Hepatocyte (in vitro differentiated cells): ENCODE measurements at regions not wholly inside any gene's neighbourhood (a gene's known extent, or its start where the extent isn't known, plus 50 kb on each side); places are given as distances from the start of the nearest gene placed in this dataset.

Source experiments
- CTCF ChIP-seq: fragments of 200-600 bp; sonication (generic); IDR thresholded peaks from 2 replicates; pipeline ENCODE4 v1.5.1; 2016; ENCODE audit warnings: antibody characterized with exemption, mild to moderate bottlenecking; ENCODE audit not compliant: poor library complexity
- EZH2 ChIP-seq: fragments of 200-600 bp; sonication (generic); IDR thresholded peaks from 2 replicates; pipeline ENCODE4 v1.6.1; 2016; ENCODE audit warnings: antibody characterized with exemption, mild to moderate bottlenecking, borderline replicate concordance

GRCh38 chr3:70716832-70717231 lies 404.4 kb upstream of the MDFIC2 start:
- TF ChIP-seq CTCF: peak; percentile 54
- TF ChIP-seq EZH2: no peak
